PFSK-1 (cell line): ENCODE measurements at regions not wholly inside any gene's neighbourhood (a gene's known extent, or its start where the extent isn't known, plus 50 kb on each side); places are given as distances from the start of the nearest gene placed in this dataset.

Source experiments
- FOXP2 ChIP-seq: optimal IDR thresholded peaks from 2 replicates; pipeline ENCODE3; 2011; ENCODE audit warnings: borderline replicate concordance, control low read depth, inconsistent platforms; ENCODE audit not compliant: insufficient read depth; ENCODE audit errors: extremely low read length, extremely low read depth
- POLR2AphosphoS5 ChIP-seq: IDR thresholded peaks from 2 replicates; pipeline ENCODE4 v1.6.1; 2012; ENCODE audit warnings: low read depth, mild to moderate bottlenecking, control low read depth, low read length, moderate library complexity
- REST ChIP-seq, 2 experiments: IDR thresholded peaks; 2 replicates each; pipeline versions ENCODE4 v1.6.1 to v1.8.0; 2011 to 2012; ENCODE audit warnings: low read depth in 2 of 2, low read length in 2 of 2, control low read depth in 1 of 2, inconsistent platforms in 1 of 2, mild to moderate bottlenecking in 1 of 2, moderate library complexity in 1 of 2; ENCODE audit not compliant: insufficient read depth in 1 of 2
- SIN3A ChIP-seq: IDR thresholded peaks from 2 replicates; pipeline ENCODE4 v1.6.1; 2012; ENCODE audit warnings: mild to moderate bottlenecking, low read length, moderate library complexity, borderline replicate concordance; ENCODE audit not compliant: insufficient read depth

- TF ChIP-seq REST (IDR thresholded peaks at IDR 0.05; ENCODE audit: insufficient read depth in 1 of 2, low read depth in 2 of 2, low read length in 2 of 2) (no peak), POLR2AphosphoS5 (no peak), SIN3A (no peak), FOXP2 (no peak)
Observed at GRCh38 chr1:80365359-80366021, 1359.0 kb upstream of the ADGRL4 start.
